HL-60 (cell line): ENCODE measurements at regions not wholly inside any gene's neighbourhood (a gene's known extent, or its start where the extent isn't known, plus 50 kb on each side); places are given as distances from the start of the nearest gene placed in this dataset.
"Not testable (repeated sequence)": the region's sequence is repeated elsewhere in the genome, so short reads cannot be mapped to it uniquely, and the experiment has no call there.

Experiments
- DNase-seq, 2 experiments: peaks; one replicate each; pipeline ENCODE4 v3.0.0-alpha.2; 2010 to 2020; ENCODE audit warnings: low read depth in 1 of 2, low spot score in 1 of 2
- H3K27ac ChIP-seq: fragments of 250-450 bp; sonication (Bioruptor Pico); replicated peaks from 2 replicates; pipeline ENCODE4 v1.5.1; 2020; ENCODE audit warnings: mild to moderate bottlenecking, moderate library complexity
- H3K27me3 ChIP-seq: fragments of 250-450 bp; sonication (Bioruptor Pico); 2 replicates; pipeline ENCODE4 v1.5.1; 2021; ENCODE audit warnings: mild to moderate bottlenecking, moderate library complexity; ENCODE audit not compliant: insufficient read depth, poor library complexity, severe bottlenecking
- H3K4me3 ChIP-seq: replicated peaks from 2 replicates; pipeline ENCODE4 v1.5.1; 2011; ENCODE audit warnings: mild to moderate bottlenecking, control low read depth, low read length; ENCODE audit not compliant: insufficient read depth
- CTCF ChIP-seq: IDR thresholded peaks from one replicate; pipeline ENCODE4 v1.5.1; 2011; ENCODE audit warnings: low read length, control low read depth, inconsistent platforms; ENCODE audit not compliant: insufficient read depth
- GABPA ChIP-seq: IDR thresholded peaks from 2 replicates; pipeline ENCODE4 v1.6.1; 2012; ENCODE audit warnings: low read depth
- POLR2AphosphoS5 ChIP-seq: IDR thresholded peaks from 2 replicates; pipeline ENCODE4 v1.6.1; 2012; ENCODE audit warnings: low read depth
- SPI1 ChIP-seq: IDR thresholded peaks from 2 replicates; pipeline ENCODE4 v1.6.1; 2012; ENCODE audit warnings: low read depth, mild to moderate bottlenecking, borderline replicate concordance
- TF ChIP-seq, protein P1 (sequence below): IDR thresholded peaks from 2 replicates; pipeline ENCODE4 v1.6.1; 2012; ENCODE audit warnings: low read depth; ENCODE audit not compliant: insufficient replicate concordance

DNA sequence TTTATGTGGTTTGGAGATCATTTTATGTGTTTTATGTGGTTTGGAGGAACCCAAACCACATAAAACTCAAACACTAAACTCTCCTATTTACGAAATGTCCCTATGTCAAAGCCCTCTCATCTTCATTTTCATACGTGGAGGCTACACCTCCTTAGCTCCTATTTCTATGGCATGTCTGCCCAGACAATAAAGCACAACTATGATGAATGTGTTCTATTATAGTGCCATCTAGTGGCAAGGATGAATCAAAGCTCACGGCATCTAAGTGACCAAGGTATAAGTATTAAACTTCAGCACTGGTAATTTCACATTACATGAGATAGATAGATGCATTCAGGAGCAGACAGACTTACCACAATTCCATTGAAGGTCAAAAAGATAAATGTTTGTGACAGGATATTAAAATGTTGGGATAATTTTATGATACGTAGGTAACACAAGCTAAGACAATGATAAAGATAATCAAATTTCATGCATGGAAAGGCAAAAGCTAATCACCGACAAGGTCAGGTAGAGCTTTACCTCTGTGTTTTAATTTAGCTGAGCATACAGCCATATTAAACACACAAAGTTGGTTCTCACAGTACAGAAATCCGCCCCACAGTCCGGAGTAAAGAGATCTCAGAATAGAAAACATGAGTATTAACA is 130.6 kb upstream of the FHIT start:
- TF ChIP-seq POLR2AphosphoS5 (no peak), CTCF (peak; percentile 27)
- TF ChIP-seq, protein P1, sequence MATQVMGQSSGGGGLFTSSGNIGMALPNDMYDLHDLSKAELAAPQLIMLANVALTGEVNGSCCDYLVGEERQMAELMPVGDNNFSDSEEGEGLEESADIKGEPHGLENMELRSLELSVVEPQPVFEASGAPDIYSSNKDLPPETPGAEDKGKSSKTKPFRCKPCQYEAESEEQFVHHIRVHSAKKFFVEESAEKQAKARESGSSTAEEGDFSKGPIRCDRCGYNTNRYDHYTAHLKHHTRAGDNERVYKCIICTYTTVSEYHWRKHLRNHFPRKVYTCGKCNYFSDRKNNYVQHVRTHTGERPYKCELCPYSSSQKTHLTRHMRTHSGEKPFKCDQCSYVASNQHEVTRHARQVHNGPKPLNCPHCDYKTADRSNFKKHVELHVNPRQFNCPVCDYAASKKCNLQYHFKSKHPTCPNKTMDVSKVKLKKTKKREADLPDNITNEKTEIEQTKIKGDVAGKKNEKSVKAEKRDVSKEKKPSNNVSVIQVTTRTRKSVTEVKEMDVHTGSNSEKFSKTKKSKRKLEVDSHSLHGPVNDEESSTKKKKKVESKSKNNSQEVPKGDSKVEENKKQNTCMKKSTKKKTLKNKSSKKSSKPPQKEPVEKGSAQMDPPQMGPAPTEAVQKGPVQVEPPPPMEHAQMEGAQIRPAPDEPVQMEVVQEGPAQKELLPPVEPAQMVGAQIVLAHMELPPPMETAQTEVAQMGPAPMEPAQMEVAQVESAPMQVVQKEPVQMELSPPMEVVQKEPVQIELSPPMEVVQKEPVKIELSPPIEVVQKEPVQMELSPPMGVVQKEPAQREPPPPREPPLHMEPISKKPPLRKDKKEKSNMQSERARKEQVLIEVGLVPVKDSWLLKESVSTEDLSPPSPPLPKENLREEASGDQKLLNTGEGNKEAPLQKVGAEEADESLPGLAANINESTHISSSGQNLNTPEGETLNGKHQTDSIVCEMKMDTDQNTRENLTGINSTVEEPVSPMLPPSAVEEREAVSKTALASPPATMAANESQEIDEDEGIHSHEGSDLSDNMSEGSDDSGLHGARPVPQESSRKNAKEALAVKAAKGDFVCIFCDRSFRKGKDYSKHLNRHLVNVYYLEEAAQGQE = no peak
- no peak overlapping the region for H3K27ac ChIP-seq
- H3K27me3 ChIP-seq = no peaks in the 10 kb centered on the region
- H3K4me3 ChIP-seq = no peak overlapping the region
- peak; percentile 11 to 45 for DNase-seq

DNA sequence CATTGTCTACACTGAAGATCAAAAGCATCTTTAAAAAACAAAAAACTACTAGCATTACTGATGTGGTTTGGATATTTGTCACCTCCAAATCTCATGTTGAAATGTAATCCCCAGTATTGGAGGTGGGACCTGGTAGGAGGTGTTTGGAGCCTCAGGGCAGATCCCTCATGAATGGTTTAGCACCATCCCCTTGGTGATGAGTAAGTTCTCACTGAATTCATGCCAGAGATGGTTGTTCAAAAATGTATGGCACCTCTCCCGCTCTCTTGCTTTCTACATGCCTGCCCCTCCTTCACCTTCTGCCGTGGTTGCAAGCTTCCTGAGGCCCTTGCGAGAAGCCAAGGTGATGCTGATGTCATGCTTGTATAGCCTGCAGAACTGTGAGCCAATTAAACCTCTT is 136.6 kb upstream of the FHIT start:
- Histone ChIP-seq H3K27me3 (no peaks in the 10 kb centered on the region), H3K4me3 (no peak overlapping the region), H3K27ac (no peak overlapping the region)
- TF ChIP-seq CTCF (no peak), POLR2AphosphoS5 (no peak), GABPA (no peak), SPI1 (no peak)
- TF ChIP-seq, protein P1 = no peak
- no peak for DNase-seq

DNA sequence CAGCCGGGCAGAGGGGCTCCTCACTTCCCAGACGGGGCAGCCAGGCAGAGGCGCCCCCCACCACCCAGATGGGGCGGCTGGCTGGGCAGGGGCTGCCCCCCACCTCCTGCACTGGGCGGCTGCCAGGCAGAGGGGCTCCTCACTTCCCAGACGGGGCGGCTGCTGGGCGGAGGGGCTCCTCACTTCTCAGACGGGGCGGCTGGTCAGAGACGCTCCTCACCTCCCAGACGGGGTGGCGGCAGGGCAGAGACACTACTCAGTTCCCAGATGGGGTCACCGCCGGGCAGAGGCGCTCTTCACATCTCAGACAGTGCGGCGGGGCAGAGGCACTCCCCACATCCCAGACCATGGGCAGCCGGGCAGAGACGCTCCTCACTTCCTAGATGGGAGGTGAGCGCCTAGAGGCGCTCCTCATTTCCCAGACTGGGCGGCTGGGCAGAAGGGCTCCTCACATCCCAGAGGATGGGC is 142.3 kb upstream of the FHIT start:
- H3K27ac ChIP-seq, H3K4me3 ChIP-seq, H3K27me3 ChIP-seq, DNase-seq: not testable (repeated sequence)

GRCh38 chr3:61401359-61401758 is 150.1 kb upstream of the FHIT start:
- DNase-seq = no peak
- Histone ChIP-seq H3K4me3 (no peak overlapping the region), H3K27me3 (no peaks in the 10 kb centered on the region), H3K27ac (no peak overlapping the region)
- TF ChIP-seq CTCF = no peak
- TF ChIP-seq GABPA = no peak
- TF ChIP-seq SPI1 = no peak
- TF ChIP-seq, protein P1 = no peak
